Erythroblast (primary cell): ENCODE measurements at regions not wholly inside any gene's neighbourhood (a gene's known extent, or its start where the extent isn't known, plus 50 kb on each side); places are given as distances from the start of the nearest gene placed in this dataset.
"Not testable (repeated sequence)": the region's sequence is repeated elsewhere in the genome, so short reads cannot be mapped to it uniquely, and the experiment has no call there.

Source experiments
- GATA1 ChIP-seq: IDR thresholded peaks from 2 replicates; pipeline ENCODE4 v1.6.1; 2011; ENCODE audit warnings: low read depth, mild to moderate bottlenecking, control low read depth, low read length, moderate library complexity
- POLR2A ChIP-seq: IDR thresholded peaks from 2 replicates; pipeline ENCODE4 v1.6.1; 2011; ENCODE audit warnings: mild to moderate bottlenecking, low read length

GRCh38 chr7:153974603-153975002, 77.6 kb upstream of the DPP6 start:
- not testable (repeated sequence) for TF ChIP-seq POLR2A, GATA1
